GM19463 (cell line): ENCODE measurements at regions not wholly inside any gene's neighbourhood (a gene's known extent, or its start where the extent isn't known, plus 50 kb on each side); places are given as distances from the start of the nearest gene placed in this dataset.

Source experiments
- ATAC-seq: cut with Tn5 transposase; IDR thresholded peaks from one replicate; pipeline ENCODE4 v1.9.1; 2021; ENCODE audit warnings: mild to moderate bottlenecking, moderate library complexity; ENCODE audit not compliant: unreplicated experiment

GRCh38 chr5:60386436-60387050 is 313.4 kb downstream of the DEPDC1B start:
- no peak for ATAC-seq

GRCh38 chr5:60382716-60383115 is 317.2 kb downstream of the DEPDC1B start:
- ATAC-seq: no peak

- ATAC-seq: no peak
Measured at GRCh38 chr5:60379907-60380306, 320.1 kb downstream of the DEPDC1B start.

- no peak for ATAC-seq
Measured at GRCh38 chr5:60377826-60378225, 322.1 kb downstream of the DEPDC1B start.

- no peak for ATAC-seq
Measured at GRCh38 chr5:60376860-60377259, 323.1 kb downstream of the DEPDC1B start.

GRCh38 chr5:60374409-60374808 is 325.6 kb downstream of the DEPDC1B start:
- ATAC-seq: no peak

GRCh38 chr5:60372786-60373185 is 327.2 kb downstream of the DEPDC1B start:
- no peak for ATAC-seq

- no peak for ATAC-seq
Measured at GRCh38 chr5:60371065-60371464, 328.9 kb downstream of the DEPDC1B start.

- ATAC-seq: no peak
Measured at GRCh38 chr5:60370508-60370907, 329.5 kb downstream of the DEPDC1B start.

- ATAC-seq: no peak
Measured at GRCh38 chr5:60369391-60369790, 330.6 kb downstream of the DEPDC1B start.

GRCh38 chr5:60368100-60368499 is 331.9 kb downstream of the DEPDC1B start:
- ATAC-seq: no peak

GRCh38 chr5:60366489-60366888 is 333.5 kb downstream of the DEPDC1B start:
- ATAC-seq: no peak

GRCh38 chr5:60365001-60365400 is 335.0 kb downstream of the DEPDC1B start:
- ATAC-seq: no peak

- ATAC-seq: no peak
Measured at GRCh38 chr5:60362158-60362557, 337.8 kb downstream of the DEPDC1B start.

- ATAC-seq: no peak
Measured at GRCh38 chr5:60360355-60360754, 339.6 kb downstream of the DEPDC1B start.

- ATAC-seq: no peak
Measured at GRCh38 chr5:60357302-60357701, 342.7 kb downstream of the DEPDC1B start.

- no peak for ATAC-seq
Measured at GRCh38 chr5:60356745-60357144, 343.2 kb downstream of the DEPDC1B start.

- no peak for ATAC-seq
Measured at GRCh38 chr5:60355181-60355580, 344.8 kb downstream of the DEPDC1B start.

GRCh38 chr5:60354311-60354710 is 345.7 kb downstream of the DEPDC1B start:
- ATAC-seq: no peak

GRCh38 chr5:60352992-60353599 is 346.9 kb downstream of the DEPDC1B start:
- no peak for ATAC-seq

- no peak for ATAC-seq
Measured at GRCh38 chr5:60350794-60351193, 349.2 kb downstream of the DEPDC1B start.

GRCh38 chr5:60349891-60350415 is 350.0 kb downstream of the DEPDC1B start:
- ATAC-seq: no peak

GRCh38 chr5:60346393-60346792 is 353.6 kb downstream of the DEPDC1B start:
- ATAC-seq: no peak
